LNCaP clone FGC (cell line): ENCODE measurements at regions not wholly inside any gene's neighbourhood (a gene's known extent, or its start where the extent isn't known, plus 50 kb on each side); places are given as distances from the start of the nearest gene placed in this dataset.
"Not testable (repeated sequence)": the region's sequence is repeated elsewhere in the genome, so short reads cannot be mapped to it uniquely, and the experiment has no call there.

Source experiments
- DNase-seq: peaks from one replicate; pipeline ENCODE4 v3.0.0-alpha.2; 2011; ENCODE audit warnings: low read depth
- H3K4me3 ChIP-seq: 2 replicates; pipeline ENCODE4 v1.5.1; 2011; ENCODE audit warnings: mild to moderate bottlenecking, low read depth, low read length, control low read depth
- CTCF ChIP-seq: IDR thresholded peaks from 2 replicates; pipeline ENCODE4 v1.5.1; 2012; ENCODE audit warnings: mild to moderate bottlenecking; ENCODE audit not compliant: control insufficient read depth, insufficient read depth; ENCODE audit errors: extremely low read depth

- no peak overlapping the region for H3K4me3 ChIP-seq
- no peak for DNase-seq
- no peak for TF ChIP-seq CTCF
Measured at GRCh38 chr1:219074084-219074728, 99.5 kb upstream of the LYPLAL1 start.

- DNase-seq, result no peak
- TF ChIP-seq CTCF, result no peak
- H3K4me3 ChIP-seq, result no peak overlapping the region
Measured at GRCh38 chr1:219075121-219075879, 98.4 kb upstream of the LYPLAL1 start.

GRCh38 chr1:219076326-219076937 lies 97.2 kb upstream of the LYPLAL1 start:
- H3K4me3 ChIP-seq, result no peak overlapping the region
- no peak for DNase-seq
- no peak for TF ChIP-seq CTCF

GRCh38 chr1:219077767-219078166 lies 95.9 kb upstream of the LYPLAL1 start:
- H3K4me3 ChIP-seq, DNase-seq: not testable (repeated sequence)

GRCh38 chr1:219081943-219082925 lies 91.4 kb upstream of the LYPLAL1 start:
- no peak overlapping the region for H3K4me3 ChIP-seq
- DNase-seq, result no peak

GRCh38 chr1:219083631-219084030 lies 90.0 kb upstream of the LYPLAL1 start:
- DNase-seq, result no peak
- no peak overlapping the region for H3K4me3 ChIP-seq
- no peak for TF ChIP-seq CTCF

More at GRCh38 chr1:219081943-219082925, 91.4 kb upstream of the LYPLAL1 start:
- no peak for TF ChIP-seq CTCF

- no peak for DNase-seq
- no peak for TF ChIP-seq CTCF
- no peak overlapping the region for H3K4me3 ChIP-seq
Measured at GRCh38 chr1:219085082-219085481, 88.6 kb upstream of the LYPLAL1 start.
